Bronchial epithelial cell (primary cell): ENCODE measurements at regions not wholly inside any gene's neighbourhood (a gene's known extent, or its start where the extent isn't known, plus 50 kb on each side); places are given as distances from the start of the nearest gene placed in this dataset.

Experiments
- DNase-seq: peaks from one replicate; pipeline ENCODE4 v3.0.0-alpha.2; 2010; ENCODE audit warnings: low read depth
- FAIRE-seq: peaks from 2 replicates; lab custom pipeline; 2011; peaks lifted over from hg19 to GRCh38; lab: Jason Lieb, UNC
- H3K27me3 ChIP-seq: 2 replicates; pipeline ENCODE4 v1.5.1; 2011; ENCODE audit warnings: low read length; ENCODE audit not compliant: control insufficient read depth, insufficient read depth
- H3K36me3 ChIP-seq: 2 replicates; pipeline ENCODE4 v1.5.1; 2011; ENCODE audit warnings: low read length; ENCODE audit not compliant: control insufficient read depth, insufficient read depth
- H3K4me3 ChIP-seq: 2 replicates; pipeline ENCODE4 v1.5.1; 2011; ENCODE audit warnings: mild to moderate bottlenecking, low read depth, low read length, control low read depth
- CTCF ChIP-seq: IDR thresholded peaks from 2 replicates; pipeline ENCODE4 v1.5.1; 2011; ENCODE audit warnings: mild to moderate bottlenecking, moderate library complexity, low read length, control low read depth, inconsistent platforms; ENCODE audit not compliant: insufficient read depth, severe bottlenecking

- H3K4me3 ChIP-seq: no peak overlapping the region
- no peaks in the 10 kb centered on the region for H3K27me3 ChIP-seq
- no peak for FAIRE-seq
- peak; percentile 6 for DNase-seq
- H3K36me3 ChIP-seq: no peaks in the 10 kb centered on the region
- no peak for TF ChIP-seq CTCF
These were observed 374.1 kb downstream of the LRATD1 start for GRCh38 chr2:15006667-15007066.

- no peak for FAIRE-seq
- no peaks in the 10 kb centered on the region for H3K36me3 ChIP-seq
- H3K4me3 ChIP-seq: no peak overlapping the region
- DNase-seq: no peak
- H3K27me3 ChIP-seq: no peaks in the 10 kb centered on the region
- no peak for TF ChIP-seq CTCF
These were observed 377.2 kb downstream of the LRATD1 start for GRCh38 chr2:15009681-15010080.

GRCh38 chr2:15010346-15010745, 377.8 kb downstream of the LRATD1 start:
- FAIRE-seq (no peak), DNase-seq (no peak)
- no peak overlapping the region for H3K4me3 ChIP-seq
- no peak for TF ChIP-seq CTCF
- no peaks in the 10 kb centered on the region for H3K36me3 ChIP-seq
- H3K27me3 ChIP-seq: no peaks in the 10 kb centered on the region

GRCh38 chr2:15018814-15019213, 386.3 kb downstream of the LRATD1 start:
- TF ChIP-seq CTCF: no peak
- DNase-seq (no peak), FAIRE-seq (no peak)
- no peaks in the 10 kb centered on the region for H3K36me3 ChIP-seq
- H3K27me3 ChIP-seq: no peaks in the 10 kb centered on the region
- H3K4me3 ChIP-seq: no peak overlapping the region

- FAIRE-seq (no peak), DNase-seq (peak; percentile 35)
- no peak for TF ChIP-seq CTCF
These were observed 390.7 kb downstream of the LRATD1 start for GRCh38 chr2:15023221-15023620.

GRCh38 chr2:15028406-15028805, 395.9 kb downstream of the LRATD1 start:
- H3K27me3 ChIP-seq: no peaks in the 10 kb centered on the region
- DNase-seq: no peak
- FAIRE-seq: no peak
- no peaks in the 10 kb centered on the region for H3K36me3 ChIP-seq
- no peak for TF ChIP-seq CTCF
- H3K4me3 ChIP-seq: no peak overlapping the region

More at GRCh38 chr2:15023221-15023620, 390.7 kb downstream of the LRATD1 start:
- H3K27me3 ChIP-seq: no peaks in the 10 kb centered on the region
- no peak overlapping the region for H3K4me3 ChIP-seq
- H3K36me3 ChIP-seq: no peaks in the 10 kb centered on the region
